Hematopoietic multipotent progenitor cell treated with erythropoietin and hydrocortisone succinate and interleukin-3 and kit ligand, for 8 days (in vitro differentiated cells): ENCODE measurements at regions not wholly inside any gene's neighbourhood (a gene's known extent, or its start where the extent isn't known, plus 50 kb on each side); places are given as distances from the start of the nearest gene placed in this dataset.
"Not testable (repeated sequence)": the region's sequence is repeated elsewhere in the genome, so short reads cannot be mapped to it uniquely, and the experiment has no call there.

ENCODE experiments used
- DNase-seq: peaks from one replicate; pipeline ENCODE4 v3.0.0-alpha.2; 2015

- DNase-seq: no peak
Observed at GRCh38 chr10:133019651-133020050, 68.1 kb upstream of the ADGRA1 start.

- DNase-seq: no peak
Observed at GRCh38 chr10:133019191-133019590, 68.5 kb upstream of the ADGRA1 start.

- no peak for DNase-seq
Observed at GRCh38 chr10:133018491-133018890, 69.2 kb upstream of the ADGRA1 start.

DNA sequence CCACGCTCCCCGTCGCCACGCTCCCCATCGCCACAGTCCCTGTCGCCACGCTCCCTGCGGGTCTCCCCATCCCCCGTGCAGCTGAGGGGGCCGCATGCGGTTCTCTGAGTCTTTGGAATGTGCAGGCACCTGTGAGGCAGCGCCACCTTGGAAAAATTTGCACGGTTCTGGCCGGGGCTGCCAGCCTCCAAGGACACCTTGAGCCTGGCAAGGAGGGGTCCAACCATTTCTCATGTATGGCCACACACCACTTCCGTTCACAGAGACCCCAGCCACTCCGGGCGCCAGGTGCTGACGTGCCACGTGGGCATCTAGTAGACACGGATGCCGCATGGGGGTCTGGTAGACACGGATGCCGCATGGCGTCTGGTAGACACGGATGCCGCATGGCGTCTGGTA lies 70.5 kb upstream of the ADGRA1 start:
- no peak for DNase-seq

DNA sequence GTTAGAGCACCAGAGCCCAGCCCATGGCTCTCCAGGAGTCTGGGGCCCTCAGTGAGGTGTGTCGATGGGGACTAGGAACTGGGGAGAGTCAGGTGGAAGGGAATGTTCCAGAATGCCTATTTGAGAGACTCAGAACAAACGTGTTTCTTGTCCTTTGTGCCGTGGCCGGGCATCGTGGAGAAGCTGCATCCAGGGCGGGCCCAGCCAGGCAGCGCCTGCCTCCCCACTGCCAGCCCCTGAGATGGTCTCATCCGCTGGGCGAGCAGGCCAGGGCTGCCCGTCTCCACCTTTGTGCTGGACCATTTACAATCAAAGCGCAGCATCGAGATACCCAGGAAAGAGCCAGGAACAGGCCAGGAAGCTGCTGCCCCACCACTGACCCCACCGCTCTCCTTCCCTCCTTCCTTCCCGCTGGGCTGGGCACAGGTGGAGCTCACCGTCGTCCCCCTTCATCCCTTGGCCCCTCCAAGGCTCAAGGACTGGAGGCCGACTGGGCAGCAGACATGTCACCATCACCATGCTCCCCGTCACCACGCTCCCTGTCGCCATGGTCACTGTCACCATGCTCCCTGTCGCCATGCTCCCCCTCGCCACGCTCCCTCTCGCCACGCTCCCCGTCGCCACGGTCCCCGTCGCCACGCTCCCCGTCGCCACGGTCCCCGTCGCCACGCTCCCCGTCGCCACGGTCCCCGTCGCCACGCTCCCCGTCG lies 71.1 kb upstream of the ADGRA1 start:
- DNase-seq: no peak

GRCh38 chr10:133015816-133016462 lies 71.8 kb upstream of the ADGRA1 start:
- no peak for DNase-seq

DNA sequence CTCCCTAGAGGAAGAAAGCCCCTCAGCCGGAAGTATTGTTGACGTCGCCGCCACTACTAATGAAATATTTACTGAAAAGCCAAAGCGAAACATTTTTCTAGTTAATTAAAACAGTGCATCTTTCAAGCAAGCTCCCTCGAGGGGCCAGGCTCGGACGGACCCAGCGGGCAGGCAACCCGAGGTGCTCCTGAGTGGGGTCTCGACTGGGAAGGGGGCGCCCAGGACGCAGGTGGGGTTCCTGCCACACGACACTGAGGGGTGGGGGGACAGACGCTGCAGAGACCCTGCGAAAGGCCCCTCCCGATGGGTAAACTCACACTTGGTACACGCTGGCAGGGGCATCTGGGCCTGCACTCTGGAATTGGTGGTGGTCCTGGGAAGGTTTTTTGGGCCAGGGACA lies 72.4 kb upstream of the ADGRA1 start:
- no peak for DNase-seq

- no peak for DNase-seq
Observed at GRCh38 chr10:133014416-133015210, 72.2 kb upstream of the CFAP46 start.

DNA sequence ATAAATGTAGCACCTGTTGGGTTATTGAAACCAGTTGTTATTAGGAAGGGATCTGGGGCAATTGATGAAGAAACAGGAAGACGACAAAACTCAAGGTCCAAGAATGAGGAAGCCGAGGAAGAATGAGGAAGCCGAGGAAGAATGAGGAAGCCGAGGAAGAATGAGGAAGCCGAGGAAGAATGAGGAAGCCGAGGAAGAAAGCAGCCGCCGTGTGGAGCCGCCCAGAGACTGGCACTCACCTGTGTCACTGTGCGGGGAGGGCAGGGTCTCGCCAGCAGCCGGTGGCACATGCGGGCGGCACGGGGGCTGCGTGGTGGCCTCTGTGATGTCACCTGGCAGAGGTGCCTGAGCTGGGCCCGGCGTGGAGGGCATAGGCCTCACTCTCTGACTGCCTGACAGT lies 71.1 kb upstream of the CFAP46 start:
- DNase-seq: no peak

DNA sequence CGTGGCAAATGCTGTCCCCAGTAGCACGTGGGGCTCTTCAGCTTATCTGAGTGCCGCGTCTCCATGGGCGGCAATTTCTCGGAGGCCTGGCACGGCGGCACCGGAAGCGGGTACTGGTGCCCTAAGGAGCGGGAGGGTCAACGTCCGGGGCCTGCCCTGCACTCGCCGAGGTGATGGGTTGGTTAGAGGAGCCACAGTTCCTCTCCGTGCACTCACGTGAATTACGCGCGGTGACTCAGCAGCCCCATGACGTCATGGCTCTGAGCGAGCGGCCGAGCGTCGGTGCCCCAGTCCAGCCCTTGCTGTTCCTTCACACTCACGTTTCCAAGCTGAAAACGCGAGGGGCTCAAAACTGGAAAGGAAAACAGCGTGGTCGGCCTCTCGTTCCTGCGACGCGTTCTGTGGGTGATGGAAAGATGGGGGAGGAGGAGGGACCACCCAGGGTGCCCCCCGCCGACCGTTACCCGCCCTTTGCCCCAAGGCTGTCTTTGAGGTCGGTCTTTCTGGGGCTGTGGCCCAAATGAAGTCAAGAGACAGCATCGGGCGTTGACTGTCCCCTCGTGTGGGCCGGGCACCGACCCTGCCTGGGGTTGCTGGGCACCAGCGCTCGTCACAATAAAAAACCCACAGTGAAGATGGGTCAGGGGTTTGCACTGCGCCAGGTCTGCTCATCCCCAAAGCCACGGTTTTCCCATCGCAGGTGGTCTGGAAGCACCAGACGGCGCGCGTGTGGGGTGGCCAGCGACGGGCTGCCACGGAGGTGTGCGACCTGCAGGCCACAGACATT lies 70.4 kb upstream of the CFAP46 start:
- no peak for DNase-seq

GRCh38 chr10:133011882-133012281 lies 69.5 kb upstream of the CFAP46 start:
- no peak for DNase-seq

- not testable (repeated sequence) for DNase-seq
Observed at GRCh38 chr10:133011393-133011792, 69.0 kb upstream of the CFAP46 start.

DNA sequence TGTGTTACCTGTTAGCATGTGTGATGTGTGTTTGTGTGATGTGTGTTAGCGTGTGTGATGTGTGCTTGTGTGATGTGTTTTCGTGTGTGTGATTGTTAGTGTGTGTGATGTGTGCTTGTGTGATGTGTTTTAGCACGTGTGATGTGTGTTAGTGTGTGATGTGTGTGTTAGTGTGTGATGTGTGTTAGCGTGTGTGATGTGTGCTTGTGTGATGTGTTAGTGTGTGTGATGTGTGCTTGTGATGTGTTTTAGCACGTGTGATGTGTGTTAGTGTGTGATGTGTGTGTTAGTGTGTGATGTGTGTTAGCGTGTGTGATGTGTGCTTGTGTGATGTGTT lies 68.4 kb upstream of the CFAP46 start:
- DNase-seq: not testable (repeated sequence)

DNA sequence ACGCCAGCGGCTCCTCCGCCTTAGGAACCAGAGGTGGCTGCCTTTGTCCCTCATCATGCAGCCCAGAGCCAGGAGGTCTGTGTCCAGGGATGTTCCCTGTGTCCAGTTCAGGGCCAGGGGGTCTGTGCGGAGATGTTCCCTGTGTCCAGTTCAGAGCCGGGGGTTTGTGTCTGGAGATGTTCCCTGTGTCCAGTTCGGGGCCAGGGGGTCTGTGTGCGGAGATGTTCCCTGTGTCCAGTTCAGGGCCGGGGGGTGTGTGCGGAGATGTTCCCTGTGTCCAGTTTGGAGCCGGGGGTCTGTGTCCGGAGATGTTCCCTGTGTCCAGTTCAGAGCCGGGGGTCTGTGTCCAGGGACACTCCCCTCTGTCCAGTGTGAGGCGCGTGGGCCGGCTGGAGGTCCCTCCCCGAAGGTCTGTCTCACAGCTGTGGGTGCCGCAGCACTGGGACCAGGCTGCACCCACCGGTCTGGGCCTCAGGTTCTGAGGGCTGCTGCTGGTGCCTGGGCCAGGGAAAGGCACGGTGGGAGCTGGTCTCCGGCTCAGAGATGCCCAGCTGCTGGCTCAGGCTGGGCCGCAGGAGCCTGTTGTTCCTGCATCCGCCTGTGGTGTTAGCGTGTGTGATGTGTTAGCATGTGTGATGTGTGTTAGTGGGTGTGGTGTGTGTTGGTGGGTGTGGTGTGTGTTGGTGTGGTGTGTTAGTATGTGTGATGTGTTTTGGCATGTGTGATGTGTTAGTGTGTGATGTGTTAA lies 67.9 kb upstream of the CFAP46 start:
- DNase-seq: no peak

GRCh38 chr10:133009218-133009950 lies 67.0 kb upstream of the CFAP46 start:
- DNase-seq: peak; percentile 72

- no peak for DNase-seq
Observed at GRCh38 chr10:133008736-133009135, 66.4 kb upstream of the CFAP46 start.

GRCh38 chr10:133008196-133008595 lies 65.8 kb upstream of the CFAP46 start:
- DNase-seq: no peak

GRCh38 chr10:133007360-133007858 lies 65.0 kb upstream of the CFAP46 start:
- DNase-seq: no peak

- DNase-seq: no peak
Observed at GRCh38 chr10:133006806-133007205, 64.4 kb upstream of the CFAP46 start.

- no peak for DNase-seq
Observed at GRCh38 chr10:133006202-133006601, 63.8 kb upstream of the CFAP46 start.

DNA sequence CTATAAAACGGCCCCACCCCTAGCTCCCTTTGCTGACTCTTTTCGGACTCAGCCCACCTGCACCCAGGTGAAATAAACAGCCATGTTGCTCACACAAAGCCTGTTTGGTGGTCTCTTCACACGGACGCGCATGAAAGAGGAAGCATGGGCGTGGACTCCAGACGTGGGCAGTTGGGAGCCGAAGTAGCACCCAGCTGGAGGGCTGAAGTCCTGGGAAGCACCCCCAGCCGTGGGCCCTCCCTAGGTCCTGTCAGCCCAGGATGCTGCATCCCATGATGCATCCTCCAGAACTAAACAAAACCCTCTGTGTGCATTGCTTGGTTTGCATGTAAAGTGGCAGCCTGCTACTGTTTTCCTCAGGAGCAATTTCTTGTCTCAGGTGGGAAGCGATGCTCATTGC lies 62.1 kb upstream of the CFAP46 start:
- DNase-seq: no peak

DNA sequence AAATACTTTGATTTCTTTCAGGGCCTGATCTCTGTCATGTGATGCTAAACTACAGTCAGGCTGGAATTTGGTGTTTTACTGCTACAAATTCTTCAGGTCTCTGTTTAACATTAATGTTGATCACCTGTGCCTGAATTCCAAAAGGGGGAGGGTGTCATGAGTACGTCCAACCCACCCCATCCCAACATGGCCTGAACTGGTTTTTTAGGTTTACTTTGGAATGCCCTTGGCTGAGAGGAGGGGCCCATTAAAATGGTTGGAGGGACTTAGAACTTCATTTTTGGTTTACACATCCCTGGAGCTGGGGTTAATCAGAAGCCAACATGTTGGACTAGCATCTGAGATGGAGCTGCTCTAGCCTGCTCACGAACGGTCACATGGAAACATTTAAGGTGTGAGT lies 60.8 kb upstream of the CFAP46 start:
- DNase-seq: no peak
